ENCODE measurements at regions not wholly inside any gene's neighbourhood (a gene's known extent, or its start where the extent isn't known, plus 50 kb on each side); places are given as distances from the start of the nearest gene placed in this dataset.

DNA sequence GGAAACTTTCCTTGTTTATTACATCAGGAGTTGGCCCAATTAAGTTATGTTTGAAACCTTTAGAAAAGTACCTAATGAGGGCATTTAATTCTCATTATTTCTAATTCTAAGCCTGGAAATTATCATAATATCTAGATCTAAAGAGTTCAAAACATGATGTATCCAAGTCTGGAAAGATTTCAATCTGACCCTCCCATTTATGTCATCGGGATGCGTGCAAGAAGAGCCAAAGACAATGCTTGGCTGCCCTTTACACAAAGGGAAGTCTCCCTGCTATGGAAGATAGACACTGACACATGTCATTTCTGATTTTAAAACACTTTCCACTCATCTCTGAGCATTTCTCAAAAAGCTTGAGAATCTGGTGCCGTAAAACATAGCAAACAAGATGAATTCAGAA is 222.4 kb downstream of the ANTXR2 start:
- ChIA-PET POLR2A (no interaction called here), CTCF (no interaction called here)
- DNase-seq (ENCODE audit: extremely low spot score): no peak
- TF ChIP-seq L3MBTL2 (conservative IDR thresholded peaks at IDR 0.05): no peak
- no peak for TF ChIP-seq LEF1 (IDR thresholded peaks at IDR 0.05; ENCODE audit: borderline replicate concordance)
- no peak for TF ChIP-seq HDGF (IDR thresholded peaks at IDR 0.05; ENCODE audit: borderline replicate concordance)
- TF ChIP-seq SP1 (IDR thresholded peaks at IDR 0.05): no peak
- TF ChIP-seq ARNT (IDR thresholded peaks at IDR 0.05): no peak
- no peak for TF ChIP-seq ZNF384 (IDR thresholded peaks at IDR 0.05)
- no peak for TF ChIP-seq FOXK2 (IDR thresholded peaks at IDR 0.05)

DNA sequence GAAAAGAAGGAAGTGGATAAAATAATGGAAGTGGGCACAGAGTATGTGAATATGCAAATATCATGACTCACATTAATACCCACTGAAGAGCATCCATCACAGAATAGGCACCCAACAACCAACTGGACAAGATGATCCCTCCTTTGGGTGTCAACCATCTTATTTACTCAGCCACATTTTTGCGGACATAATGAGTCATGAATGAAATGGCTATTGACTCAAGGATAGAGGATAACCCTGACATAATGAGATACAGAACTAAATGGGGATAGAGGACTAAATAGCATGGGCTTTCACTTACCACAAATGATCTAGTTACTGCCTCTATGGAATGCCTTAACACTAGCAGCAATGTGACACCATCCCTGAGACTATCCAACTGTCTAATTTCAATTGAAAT is 224.7 kb downstream of the ANTXR2 start:
- DNase-seq (ENCODE audit: extremely low spot score): no peak
- ChIA-PET POLR2A (no interaction called here), CTCF (no interaction called here)
- TF ChIP-seq ARNT (IDR thresholded peaks at IDR 0.05) (no peak), LEF1 (IDR thresholded peaks at IDR 0.05; ENCODE audit: borderline replicate concordance) (no peak), FOXK2 (IDR thresholded peaks at IDR 0.05) (no peak), CTBP1 (IDR thresholded peaks at IDR 0.05; ENCODE audit: borderline replicate concordance) (no peak), FOXA1 (IDR thresholded peaks at IDR 0.05) (no peak), ZNF384 (IDR thresholded peaks at IDR 0.05) (no peak), SP1 (IDR thresholded peaks at IDR 0.05) (no peak), L3MBTL2 (conservative IDR thresholded peaks at IDR 0.05) (no peak)

DNA sequence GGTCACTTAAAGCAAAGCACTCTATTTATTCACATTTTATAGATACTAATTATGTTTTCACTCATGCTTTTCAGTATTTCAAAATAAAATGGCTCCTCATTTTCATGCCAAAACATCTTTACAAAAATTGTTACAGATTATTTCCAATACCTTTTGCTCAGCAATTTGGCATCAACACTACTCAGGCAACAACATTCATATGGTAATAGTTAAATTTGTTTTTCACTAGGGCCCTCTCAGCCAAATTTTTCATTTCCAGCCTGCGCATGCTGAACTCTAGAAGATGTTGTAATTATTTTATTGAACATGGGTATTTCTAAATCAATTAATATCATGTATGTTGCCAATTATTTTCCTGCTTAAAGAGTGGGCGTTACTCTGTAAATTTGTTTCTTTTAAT is 225.6 kb downstream of the ANTXR2 start:
- no peak for DNase-seq (ENCODE audit: extremely low spot score)
- TF ChIP-seq FOXK2 (IDR thresholded peaks at IDR 0.05) (no peak), FOXM1 (IDR thresholded peaks at IDR 0.05; ENCODE audit: borderline replicate concordance) (no peak), BHLHE40 (IDR thresholded peaks at IDR 0.05; ENCODE audit: borderline replicate concordance) (no peak), ARNT (IDR thresholded peaks at IDR 0.05) (no peak), HDGF (IDR thresholded peaks at IDR 0.05; ENCODE audit: borderline replicate concordance) (no peak), FOXA1 (IDR thresholded peaks at IDR 0.05) (no peak), ZNF384 (IDR thresholded peaks at IDR 0.05) (no peak), LEF1 (IDR thresholded peaks at IDR 0.05; ENCODE audit: borderline replicate concordance) (no peak), SP1 (IDR thresholded peaks at IDR 0.05) (no peak), L3MBTL2 (conservative IDR thresholded peaks at IDR 0.05) (no peak), NFRKB (IDR thresholded peaks at IDR 0.05) (no peak), TARDBP (IDR thresholded peaks at IDR 0.05) (no peak), CTBP1 (IDR thresholded peaks at IDR 0.05; ENCODE audit: borderline replicate concordance) (no peak), SUZ12 (IDR thresholded peaks at IDR 0.05) (no peak), ELF4 (IDR thresholded peaks at IDR 0.05) (no peak)
- TF ChIP-seq, protein P1, sequence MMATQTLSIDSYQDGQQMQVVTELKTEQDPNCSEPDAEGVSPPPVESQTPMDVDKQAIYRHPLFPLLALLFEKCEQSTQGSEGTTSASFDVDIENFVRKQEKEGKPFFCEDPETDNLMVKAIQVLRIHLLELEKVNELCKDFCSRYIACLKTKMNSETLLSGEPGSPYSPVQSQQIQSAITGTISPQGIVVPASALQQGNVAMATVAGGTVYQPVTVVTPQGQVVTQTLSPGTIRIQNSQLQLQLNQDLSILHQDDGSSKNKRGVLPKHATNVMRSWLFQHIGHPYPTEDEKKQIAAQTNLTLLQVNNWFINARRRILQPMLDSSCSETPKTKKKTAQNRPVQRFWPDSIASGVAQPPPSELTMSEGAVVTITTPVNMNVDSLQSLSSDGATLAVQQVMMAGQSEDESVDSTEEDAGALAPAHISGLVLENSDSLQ (IDR thresholded peaks at IDR 0.05): no peak
- ChIA-PET POLR2A (no interaction called here), CTCF (no interaction called here)

DNA sequence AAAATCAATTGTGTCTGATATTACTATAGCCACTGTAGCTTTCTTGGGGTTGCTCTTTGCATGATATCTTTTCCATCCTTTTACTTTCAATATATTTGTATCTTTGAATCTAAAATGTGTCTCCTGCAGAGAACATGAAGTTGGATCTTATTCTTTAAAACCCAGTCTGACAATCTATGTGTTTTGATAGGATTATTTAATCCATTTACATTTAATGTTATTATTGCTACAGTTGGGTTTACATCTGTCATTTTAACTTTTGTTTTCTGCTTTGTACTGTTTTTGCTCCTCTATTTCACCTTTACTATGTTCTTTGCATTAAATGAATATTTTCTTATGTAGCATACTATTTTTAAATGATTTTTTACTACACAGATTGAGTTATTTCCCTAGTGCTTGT is 230.9 kb downstream of the ANTXR2 start:
- ChIA-PET POLR2A (no interaction called here), CTCF (no interaction called here)
- no peak for TF ChIP-seq TARDBP (IDR thresholded peaks at IDR 0.05)
- no peak for TF ChIP-seq CTBP1 (IDR thresholded peaks at IDR 0.05; ENCODE audit: borderline replicate concordance)
- TF ChIP-seq, protein P1 (IDR thresholded peaks at IDR 0.05): no peak
- no peak for TF ChIP-seq LEF1 (IDR thresholded peaks at IDR 0.05; ENCODE audit: borderline replicate concordance)
- TF ChIP-seq BHLHE40 (IDR thresholded peaks at IDR 0.05; ENCODE audit: borderline replicate concordance): no peak
- no peak for TF ChIP-seq FOXM1 (IDR thresholded peaks at IDR 0.05; ENCODE audit: borderline replicate concordance)
- TF ChIP-seq NFRKB (IDR thresholded peaks at IDR 0.05): no peak
- TF ChIP-seq ZNF384 (IDR thresholded peaks at IDR 0.05): no peak
- TF ChIP-seq FOXK2 (IDR thresholded peaks at IDR 0.05): no peak
- no peak for TF ChIP-seq FOXA1 (IDR thresholded peaks at IDR 0.05)
- TF ChIP-seq ELF4 (IDR thresholded peaks at IDR 0.05): no peak
- no peak for TF ChIP-seq HDGF (IDR thresholded peaks at IDR 0.05; ENCODE audit: borderline replicate concordance)
- DNase-seq (ENCODE audit: extremely low spot score): no peak

DNA sequence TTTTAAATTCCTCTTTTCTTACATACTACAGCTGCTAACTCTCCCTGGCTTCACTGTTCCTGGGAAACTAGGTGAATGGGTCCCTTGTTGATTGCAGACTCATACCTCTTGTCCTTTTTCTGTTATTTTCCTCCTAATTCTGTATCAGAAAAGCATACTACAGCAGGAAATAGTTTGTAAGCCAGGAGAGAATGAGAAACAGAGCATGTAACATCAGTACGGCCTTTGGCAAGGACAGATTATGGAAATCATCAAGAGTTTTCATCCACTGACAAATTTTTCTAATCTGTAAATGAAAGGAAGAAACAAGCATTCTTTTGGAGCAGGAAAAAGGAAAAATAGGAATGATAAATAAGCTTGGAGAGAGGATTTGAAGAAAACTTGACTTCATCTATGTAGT is 239.2 kb downstream of the ANTXR2 start:
- ChIA-PET POLR2A (no interaction called here), CTCF (no interaction called here)
- no peak for TF ChIP-seq ARNT (IDR thresholded peaks at IDR 0.05)
- no peak for TF ChIP-seq FOXM1 (IDR thresholded peaks at IDR 0.05; ENCODE audit: borderline replicate concordance)
- no peak for DNase-seq (ENCODE audit: extremely low spot score)

DNA sequence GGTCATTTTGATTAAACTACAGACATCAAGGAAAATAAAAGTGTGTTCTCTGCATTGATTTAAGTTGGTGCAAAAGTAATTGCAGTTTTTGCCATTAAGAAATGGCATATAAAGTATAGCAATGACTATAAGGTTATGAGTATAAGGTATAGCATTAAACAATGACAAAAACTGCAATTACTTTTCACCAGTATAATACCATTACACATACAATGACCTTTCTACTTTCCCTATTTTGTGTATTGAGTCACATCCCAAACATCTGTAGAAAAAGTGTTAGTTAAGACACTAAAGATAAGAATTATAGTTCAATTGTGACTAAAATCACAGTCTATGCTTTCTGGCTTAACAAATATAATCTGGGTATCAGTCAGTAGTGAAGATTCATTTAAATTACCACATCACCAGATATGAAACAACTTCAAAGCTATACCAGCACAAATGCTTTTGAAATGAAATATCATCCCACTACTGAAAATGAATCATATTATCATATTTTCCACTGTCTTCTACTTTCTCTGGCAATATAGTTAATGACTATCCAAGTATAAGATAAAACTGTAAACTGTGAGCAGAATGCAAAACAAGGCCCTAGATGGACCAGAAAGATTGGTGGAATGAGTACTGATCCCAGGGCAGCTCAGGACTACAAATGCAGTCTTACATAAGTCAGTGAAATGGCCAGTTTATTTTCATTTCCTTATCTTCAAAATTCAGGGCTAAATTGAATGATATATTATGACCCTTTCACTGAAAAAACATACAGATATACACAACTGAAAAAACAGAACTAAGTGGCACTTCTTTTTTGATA is 241.1 kb downstream of the ANTXR2 start:
- DNase-seq (ENCODE audit: extremely low spot score): no peak
- CTCF ChIA-PET: no interaction called here
- TF ChIP-seq FOXK2 (IDR thresholded peaks at IDR 0.05) (no peak), ELF4 (IDR thresholded peaks at IDR 0.05) (peak; percentile 19; the same call in 1 of the 2 replicates)
- POLR2A ChIA-PET: no interaction called here

DNA sequence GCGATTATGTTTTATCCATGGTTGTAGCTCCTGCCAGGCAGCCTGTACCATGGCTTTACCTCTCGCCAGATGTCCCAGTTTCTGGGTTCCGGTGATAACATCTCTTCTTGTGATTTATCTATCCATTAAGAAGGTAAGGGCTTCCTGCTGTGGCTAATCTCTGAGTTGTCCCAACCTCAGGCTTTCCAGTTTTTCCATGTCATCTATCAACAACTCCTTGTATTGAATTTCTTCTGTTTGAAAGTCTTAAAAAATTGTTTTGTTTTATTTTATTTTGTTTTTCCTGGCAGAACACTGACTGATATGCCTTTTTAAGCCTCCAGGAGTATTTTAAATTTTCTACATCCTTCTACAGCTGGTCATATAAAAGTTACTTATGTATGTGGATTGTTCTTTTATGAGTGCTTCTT is 241.9 kb downstream of the ANTXR2 start:
- peak; percentile 12 for DNase-seq (ENCODE audit: extremely low spot score)
- POLR2A ChIA-PET: no interaction called here
- CTCF ChIA-PET: no interaction called here
- TF ChIP-seq NFRKB (IDR thresholded peaks at IDR 0.05): no peak
- TF ChIP-seq, protein P1 (IDR thresholded peaks at IDR 0.05): peak; percentile 25; the same call in 1 of the 2 replicates

All from HEK293T (cell line).